ENCODE measurements at regions not wholly inside any gene's neighbourhood (a gene's known extent, or its start where the extent isn't known, plus 50 kb on each side); places are given as distances from the start of the nearest gene placed in this dataset.

DNA sequence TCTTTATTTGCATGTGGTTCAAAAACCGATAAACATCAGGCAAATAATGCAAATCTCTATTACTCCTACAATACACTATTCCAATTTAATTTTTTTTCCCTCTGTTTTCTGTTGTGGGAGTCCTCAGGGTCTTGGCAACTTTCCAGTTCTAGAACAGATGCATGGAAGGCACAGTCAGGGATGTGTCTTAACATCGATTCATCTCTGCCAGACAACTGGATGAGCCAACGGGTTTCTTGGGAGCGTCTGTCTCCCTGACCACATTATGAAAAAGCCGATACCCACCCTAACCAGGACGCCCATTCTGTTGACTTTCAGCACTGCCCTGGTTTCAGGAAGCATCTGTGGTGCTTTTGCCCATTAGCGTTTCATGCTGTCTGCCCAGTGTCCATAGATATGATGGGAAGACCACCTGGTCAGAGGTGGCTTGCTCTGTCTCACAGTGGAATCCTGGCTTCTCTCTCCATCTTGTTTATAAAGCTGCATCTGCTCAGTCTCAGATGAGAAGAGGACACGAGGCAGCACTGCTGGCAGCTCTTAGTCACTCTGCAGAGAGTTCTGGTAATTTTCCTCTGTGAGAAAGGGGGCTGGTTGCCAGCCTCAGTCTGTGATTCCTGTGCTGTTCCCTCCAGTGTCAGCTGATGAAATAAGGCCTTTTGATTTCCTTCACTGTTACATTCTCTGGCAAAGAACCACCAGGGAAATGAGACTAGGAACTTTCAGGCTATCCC is 57.9 kb upstream of the KCNE4 start:
- DNase-seq: peak; percentile 34 to 77

DNA sequence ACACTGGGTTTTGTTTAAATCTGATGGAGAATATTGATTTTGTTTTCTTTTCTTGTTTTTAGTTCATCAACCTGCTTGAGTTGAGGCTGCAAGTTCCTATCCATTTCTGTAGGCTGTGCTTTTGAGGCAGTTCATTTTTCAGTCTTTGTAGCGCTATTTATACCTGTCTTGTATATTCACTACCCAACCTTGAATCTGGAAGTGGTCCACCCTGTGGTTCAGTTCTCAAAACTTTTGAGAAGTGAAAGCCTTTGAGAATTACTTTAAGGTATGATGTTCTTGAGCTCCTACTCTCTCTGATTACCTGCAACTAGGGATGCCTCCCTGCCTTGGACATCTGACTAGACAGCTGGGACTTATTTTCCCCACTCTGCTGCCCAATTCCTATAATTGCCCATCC is 53.5 kb upstream of the KCNE4 start:
- DNase-seq: no peak

DNA sequence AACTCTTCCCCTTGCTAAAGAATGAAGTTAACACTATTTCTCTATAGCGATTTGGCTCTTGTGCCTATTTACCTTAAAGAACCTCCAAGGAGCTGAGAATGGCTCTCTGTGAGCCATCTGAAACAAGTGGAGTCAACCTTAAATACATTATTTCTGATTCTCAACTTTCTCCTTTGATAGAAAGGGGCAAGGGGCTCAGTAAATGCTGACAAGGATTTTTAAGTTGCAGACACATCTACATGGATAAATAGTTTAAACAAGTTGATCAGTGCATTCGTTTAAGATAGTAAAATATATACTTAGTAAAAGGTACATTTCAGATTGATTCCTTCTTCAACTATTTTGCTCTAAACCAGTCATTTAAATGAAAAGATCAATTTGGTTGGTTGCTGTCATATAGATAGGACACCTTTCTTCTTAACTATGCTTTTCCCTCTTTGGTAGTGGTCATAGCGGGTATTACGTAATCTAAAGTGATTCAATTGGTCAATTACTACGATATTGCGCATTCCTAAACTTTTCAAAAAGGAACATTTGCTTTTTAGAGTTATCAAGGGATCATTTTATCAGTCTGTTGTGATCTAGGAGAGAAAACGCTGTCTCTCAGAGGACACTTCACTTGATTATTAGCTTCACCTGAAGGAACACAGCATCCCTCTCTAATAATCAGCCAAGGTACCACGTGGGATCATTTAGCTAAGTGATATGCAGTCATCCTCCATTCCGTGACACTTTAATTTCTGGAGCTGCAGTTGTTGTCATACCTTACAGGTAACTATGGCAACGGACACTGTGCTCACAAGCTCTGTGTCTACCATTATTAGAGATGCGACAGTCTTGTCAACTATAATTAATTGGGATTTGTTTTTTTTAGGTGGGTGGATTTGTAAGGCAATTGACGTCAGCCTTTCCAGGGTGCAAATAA is 50.9 kb upstream of the KCNE4 start:
- DNase-seq: no peak

DNA sequence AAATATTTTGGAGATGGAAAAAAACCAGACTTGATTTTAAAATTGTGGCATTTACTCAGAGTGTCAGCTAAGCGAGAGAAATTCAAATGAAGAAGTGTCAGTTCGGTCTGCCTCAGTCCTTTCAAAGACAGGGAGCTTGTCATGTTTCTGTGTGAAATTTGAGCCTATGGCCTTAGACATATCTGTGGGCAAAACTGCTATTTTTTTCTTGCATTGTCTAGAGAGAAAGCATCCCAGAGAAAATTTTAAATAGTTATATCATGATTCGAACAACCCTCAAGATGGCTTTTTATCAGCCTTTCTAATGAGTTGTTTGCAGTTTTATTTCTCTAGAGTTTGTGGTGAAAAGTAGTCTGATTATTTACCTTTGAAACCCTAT is 50.2 kb upstream of the KCNE4 start:
- DNase-seq: no peak

Measured in cerebellar nuclear complex (tissue), 1 donor.